Natural killer cell treated with Interleukin-12 subunit alpha and Interleukin-12 subunit beta and Interleukin-15 and Interleukin-18, amount 100 ng/mL, for 72 hours (primary cell): ENCODE measurements at regions not wholly inside any gene's neighbourhood (a gene's known extent, or its start where the extent isn't known, plus 50 kb on each side); places are given as distances from the start of the nearest gene placed in this dataset.
A peak's percentile ranks its signal among the peaks of the same experiment; 100 is the strongest.

Experiments used
- ATAC-seq, 2 donors: fragments of 150-1000 bp; cut with Tn5 transposase in 1 of 2; sonication (Bioruptor Pico), chemical (Tn5 transposase) in 1 of 2; 2 replicates each; pipeline ENCODE4 v1.10.0; 2021
- DNase-seq: peaks from one replicate; pipeline ENCODE4 v3.0.0; 2022; ENCODE audit warnings: low spot score
- H3K27ac Mint-ChIP-seq, 2 donors: 1 replicate in 1 of 2; 2 replicates in 1 of 2; pipeline ENCODE4 v1.8.0; 2022; ENCODE audit warnings: mixed read lengths in 2 of 2, mild to moderate bottlenecking in 1 of 2, moderate library complexity in 1 of 2
- H3K27me3 Mint-ChIP-seq, 2 donors: 1 replicate in 1 of 2; 2 replicates in 1 of 2; pipeline ENCODE4 v1.8.0; 2022; ENCODE audit warnings: mixed read lengths in 2 of 2
- H3K36me3 Mint-ChIP-seq: one replicate; pipeline ENCODE4 v1.8.0; 2022; ENCODE audit warnings: mixed read lengths
- H3K4me1 Mint-ChIP-seq, 2 donors: 1 replicate in 1 of 2; 2 replicates in 1 of 2; pipeline ENCODE4 v1.8.0; 2022; ENCODE audit warnings: low read depth in 2 of 2, mixed read lengths in 2 of 2, mild to moderate bottlenecking in 1 of 2
- H3K4me3 Mint-ChIP-seq: one replicate; pipeline ENCODE4 v1.8.0; 2022; ENCODE audit warnings: mixed read lengths
- H3K9me3 Mint-ChIP-seq: 2 replicates; pipeline ENCODE4 v1.8.0; 2022; ENCODE audit warnings: mixed read lengths

GRCh38 chr6:3608159-3608558 lies 143.4 kb downstream of the PXDC1 start:
- DNase-seq (no peak), ATAC-seq (peak in 1 of 2 donors; percentile 22)
- Mint-ChIP-seq H3K36me3 (no peaks in the 10 kb centered on the region), H3K4me3 (no peak overlapping the region), H3K27ac (no peak overlapping the region), H3K4me1 (no peaks in the 10 kb centered on the region), H3K9me3 (no peaks in the 10 kb centered on the region), H3K27me3 (peaks cover 18% of the 10 kb centered on the region in 2 donors)

GRCh38 chr6:3607599-3607998 lies 143.9 kb downstream of the PXDC1 start:
- H3K36me3 Mint-ChIP-seq, result peaks cover under 1% of the 10 kb centered on the region
- no peak overlapping the region for H3K4me3 Mint-ChIP-seq
- H3K27me3 Mint-ChIP-seq, result peaks cover 15 to 18% of the 10 kb centered on the region in 2 donors
- no peak for DNase-seq
- no peak overlapping the region for H3K27ac Mint-ChIP-seq
- peaks cover under 1% of the 10 kb centered on the region for H3K9me3 Mint-ChIP-seq
- peak in 1 of 2 donors; percentile 11 for ATAC-seq
- no peaks in the 10 kb centered on the region for H3K4me1 Mint-ChIP-seq

DNA sequence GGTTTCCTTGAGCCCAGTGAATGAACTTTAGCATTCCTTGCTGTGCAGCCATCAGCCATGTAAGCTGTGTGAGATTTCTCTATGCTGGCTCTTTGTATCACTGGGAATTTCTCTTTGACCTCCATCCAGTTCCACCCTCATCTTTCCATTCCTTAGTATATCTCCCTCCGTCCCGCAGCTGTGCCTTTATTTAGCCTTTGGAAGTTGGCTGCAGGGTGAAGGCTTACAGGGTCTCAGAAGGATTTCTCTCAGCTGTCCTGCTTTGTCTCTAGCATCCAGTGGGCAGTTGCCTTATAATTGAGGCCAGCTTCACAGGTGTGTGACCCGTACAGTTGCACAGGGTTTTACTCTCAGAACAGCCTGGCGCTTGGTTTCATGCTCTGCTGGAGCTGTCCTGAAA lies 144.3 kb downstream of the PXDC1 start:
- Mint-ChIP-seq H3K27ac (no peak overlapping the region), H3K4me1 (no peaks in the 10 kb centered on the region), H3K4me3 (no peak overlapping the region), H3K36me3 (peaks cover 5% of the 10 kb centered on the region), H3K9me3 (peaks cover 5% of the 10 kb centered on the region), H3K27me3 (peaks cover 15 to 22% of the 10 kb centered on the region in 2 donors)
- no peak for ATAC-seq
- DNase-seq, result no peak

DNA sequence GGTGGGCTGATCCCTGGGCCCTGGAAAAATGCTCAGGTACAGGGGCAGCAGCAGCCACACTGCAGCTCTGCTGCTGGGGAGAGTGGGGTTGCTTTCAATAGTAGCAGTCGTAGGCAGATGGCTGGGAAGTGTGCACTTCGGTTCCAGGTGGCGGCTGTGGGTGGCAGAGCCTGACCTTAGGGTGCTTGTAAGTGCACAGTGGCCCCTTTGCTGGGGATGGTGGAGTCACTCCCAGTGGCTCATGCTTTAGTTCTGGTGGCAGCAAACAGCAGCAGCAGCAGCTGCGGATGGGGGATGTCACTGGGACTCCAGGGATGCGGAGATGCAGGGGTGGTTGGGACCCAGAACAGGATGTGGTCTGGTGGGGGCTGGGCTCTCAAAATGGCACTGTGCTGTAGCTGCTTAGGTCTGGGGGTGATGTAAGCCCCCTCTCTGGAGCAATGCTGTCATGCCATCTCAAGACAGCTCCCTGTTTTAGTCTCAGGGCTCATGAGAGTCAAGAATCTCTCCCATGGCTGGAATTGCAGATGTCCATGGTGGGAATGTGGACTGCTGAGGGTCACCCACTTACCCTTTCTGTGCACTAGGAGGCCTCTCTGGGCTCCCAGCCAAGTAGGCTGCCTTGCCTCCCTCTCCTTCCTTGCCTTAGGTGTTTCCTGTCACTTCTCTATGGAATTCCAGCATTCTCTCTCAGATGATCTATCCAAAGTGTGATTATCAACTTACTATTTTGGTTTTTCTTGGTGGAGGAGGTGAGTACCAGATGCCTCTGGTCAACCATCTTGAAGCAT lies 146.7 kb upstream of the SLC22A23 start:
- Mint-ChIP-seq H3K9me3 (peaks cover 8% of the 10 kb centered on the region), H3K4me3 (no peak overlapping the region), H3K27me3 (peaks cover 24 to 35% of the 10 kb centered on the region in 2 donors), H3K36me3 (peaks cover 17% of the 10 kb centered on the region), H3K4me1 (no peaks in the 10 kb centered on the region), H3K27ac (no peak overlapping the region)
- ATAC-seq (no peak), DNase-seq (no peak)

- Mint-ChIP-seq H3K4me1 (no peaks in the 10 kb centered on the region), H3K27ac (no peak overlapping the region), H3K4me3 (no peak overlapping the region), H3K9me3 (peaks cover 8% of the 10 kb centered on the region), H3K36me3 (peaks cover 17% of the 10 kb centered on the region), H3K27me3 (peaks cover 23 to 46% of the 10 kb centered on the region in 2 donors)
- DNase-seq, result no peak
- no peak for ATAC-seq
Observed at GRCh38 chr6:3601570-3601969, 144.7 kb upstream of the SLC22A23 start.

DNA sequence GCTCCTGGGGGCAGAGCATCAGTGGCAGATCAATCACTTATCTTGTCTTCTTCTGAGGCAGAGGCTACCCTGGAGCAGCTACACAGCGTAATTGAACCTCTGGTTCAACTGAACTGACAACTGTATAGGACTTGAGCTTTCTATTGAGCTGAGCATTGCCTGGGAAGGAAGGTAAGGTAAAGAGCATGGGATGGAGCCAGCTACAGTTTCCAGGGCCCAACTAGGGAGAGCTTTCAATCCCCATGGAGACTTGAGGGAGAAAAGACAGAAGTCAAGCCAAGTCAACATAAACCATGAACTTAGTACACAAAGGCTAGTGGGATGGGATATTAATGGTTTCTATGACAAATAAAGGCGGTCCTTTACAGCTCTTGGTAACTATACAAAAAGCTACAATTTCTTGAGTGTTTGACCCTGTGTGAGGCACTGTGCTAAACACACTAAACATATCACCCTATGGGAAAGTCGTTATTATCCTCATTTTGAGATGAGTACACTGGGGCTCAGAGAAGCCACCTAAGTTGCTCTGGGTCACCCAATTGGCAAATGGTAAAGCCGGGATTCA lies 140.7 kb upstream of the SLC22A23 start:
- DNase-seq, result no peak
- ATAC-seq, result no peak
- Mint-ChIP-seq H3K9me3 (peaks cover 8% of the 10 kb centered on the region), H3K4me3 (no peak overlapping the region), H3K4me1 (peaks cover 1% of the 10 kb centered on the region in 2 donors), H3K27me3 (peaks cover 24 to 61% of the 10 kb centered on the region in 2 donors), H3K36me3 (peaks cover 15% of the 10 kb centered on the region), H3K27ac (no peak overlapping the region)

DNA sequence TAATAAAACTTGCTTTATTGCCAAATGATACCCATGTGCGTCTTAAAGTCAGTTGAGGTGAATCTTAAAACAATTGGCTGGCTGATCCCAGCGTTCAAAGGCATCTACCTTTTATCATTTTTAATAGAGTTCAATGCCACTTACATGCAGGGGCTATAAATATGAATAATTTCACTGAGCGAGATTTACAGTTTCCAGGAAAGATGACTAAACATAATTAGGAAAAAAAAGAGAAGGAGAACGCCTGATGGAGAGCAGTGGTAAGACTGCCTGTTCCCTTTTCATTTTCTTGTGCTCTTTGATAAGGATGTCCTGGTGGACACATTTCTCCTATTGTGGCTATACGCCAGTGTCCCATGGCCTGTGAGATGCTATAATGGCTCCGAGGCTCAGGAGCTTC lies 139.9 kb upstream of the SLC22A23 start:
- ATAC-seq, result no peak
- H3K9me3 Mint-ChIP-seq, result peaks cover 3% of the 10 kb centered on the region
- peaks cover 7% of the 10 kb centered on the region for H3K36me3 Mint-ChIP-seq
- H3K4me3 Mint-ChIP-seq, result no peak overlapping the region
- no peak overlapping the region for H3K27ac Mint-ChIP-seq
- peaks cover 6% of the 10 kb centered on the region in 2 donors for H3K4me1 Mint-ChIP-seq
- no peak for DNase-seq
- H3K27me3 Mint-ChIP-seq, result peaks cover 23 to 59% of the 10 kb centered on the region in 2 donors

- ATAC-seq (peak in 1 of 2 donors; percentile 13), DNase-seq (no peak)
- Mint-ChIP-seq H3K36me3 (no peaks in the 10 kb centered on the region), H3K27me3 (peaks cover 18 to 49% of the 10 kb centered on the region in 2 donors), H3K4me3 (no peak overlapping the region), H3K9me3 (no peaks in the 10 kb centered on the region), H3K27ac (no peak overlapping the region), H3K4me1 (peaks cover 6 to 11% of the 10 kb centered on the region in 2 donors)
Observed at GRCh38 chr6:3594201-3594600, 137.4 kb upstream of the SLC22A23 start.

DNA sequence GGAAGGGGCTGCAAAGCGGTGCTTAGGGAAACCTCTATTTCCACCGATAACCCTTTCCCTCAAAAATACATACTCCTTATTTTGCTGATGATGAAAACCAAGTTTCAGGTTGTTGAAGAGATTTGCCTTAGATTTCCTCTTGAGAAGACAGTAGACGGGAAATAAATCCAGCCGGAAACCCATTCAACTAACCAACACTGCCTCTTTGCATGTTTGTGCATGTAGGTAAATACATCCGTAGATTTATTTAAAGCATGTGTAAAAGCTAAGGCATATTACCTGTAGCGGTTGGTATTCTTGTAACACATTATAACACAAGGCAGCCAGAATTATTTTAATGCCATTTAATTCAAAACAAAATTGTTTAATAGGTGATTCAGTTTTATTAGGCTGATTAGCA lies 136.3 kb upstream of the SLC22A23 start:
- Mint-ChIP-seq H3K27me3 (peaks cover 18 to 38% of the 10 kb centered on the region in 2 donors), H3K36me3 (no peaks in the 10 kb centered on the region), H3K4me3 (no peak overlapping the region), H3K9me3 (no peaks in the 10 kb centered on the region), H3K4me1 (peaks cover 6 to 11% of the 10 kb centered on the region in 2 donors), H3K27ac (no peak overlapping the region)
- no peak for ATAC-seq
- DNase-seq, result no peak

GRCh38 chr6:3592371-3592941 lies 135.6 kb upstream of the SLC22A23 start:
- Mint-ChIP-seq H3K9me3 (no peaks in the 10 kb centered on the region), H3K4me1 (peaks cover 6 to 11% of the 10 kb centered on the region in 2 donors), H3K36me3 (no peaks in the 10 kb centered on the region), H3K4me3 (no peak overlapping the region), H3K27ac (peak overlapping the region in 1 of 2 donors; percentile 6), H3K27me3 (peaks cover 17 to 35% of the 10 kb centered on the region in 2 donors)
- DNase-seq (no peak), ATAC-seq (peak; percentile 82 to 84)

DNA sequence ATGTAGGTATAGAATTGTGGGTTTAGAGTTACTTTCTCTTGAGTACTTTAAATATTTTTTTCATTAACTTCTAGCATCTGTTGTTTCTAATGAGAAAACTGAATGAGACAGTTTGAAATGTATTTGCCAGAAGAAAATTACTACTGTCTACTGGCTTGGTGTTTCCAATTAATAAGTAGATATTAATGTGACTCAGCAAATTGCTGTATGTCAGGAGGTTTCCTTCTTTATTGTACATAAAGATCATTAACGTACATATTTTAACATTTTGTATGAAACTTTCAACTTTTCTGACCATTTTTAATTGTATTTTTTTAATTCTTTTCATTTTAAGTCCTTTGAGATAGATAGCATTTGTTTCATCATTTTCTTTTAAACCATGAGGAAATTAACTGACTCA lies 135.1 kb upstream of the SLC22A23 start:
- no peak for ATAC-seq
- Mint-ChIP-seq H3K9me3 (no peaks in the 10 kb centered on the region), H3K27me3 (peaks cover 13 to 36% of the 10 kb centered on the region in 2 donors), H3K4me1 (peaks cover 6 to 11% of the 10 kb centered on the region in 2 donors), H3K36me3 (no peaks in the 10 kb centered on the region), H3K4me3 (no peak overlapping the region), H3K27ac (peak overlapping the region in 1 of 2 donors; percentile 6)
- no peak for DNase-seq

DNA sequence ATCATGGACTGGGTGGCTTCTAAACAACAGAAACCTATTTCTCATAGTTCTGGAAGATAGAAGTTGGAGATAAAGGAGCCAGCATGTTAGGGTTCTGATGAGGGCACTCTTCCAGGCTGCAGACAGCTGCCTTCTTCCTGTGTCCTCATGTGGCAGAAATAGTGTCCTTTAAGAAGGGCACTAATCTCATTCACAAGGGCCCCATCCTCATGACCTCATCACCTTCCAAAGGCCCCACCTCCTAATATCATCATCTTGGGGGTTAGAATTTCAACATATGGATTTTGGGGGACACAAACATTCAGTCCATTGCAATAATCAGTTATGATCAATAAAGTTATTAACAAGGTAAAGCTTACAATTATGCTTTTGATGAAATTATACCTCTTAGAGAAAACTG lies 130.8 kb upstream of the SLC22A23 start:
- ATAC-seq, result no peak
- Mint-ChIP-seq H3K4me1 (peaks cover 14 to 15% of the 10 kb centered on the region in 2 donors), H3K36me3 (no peaks in the 10 kb centered on the region), H3K27ac (no peak overlapping the region), H3K27me3 (peaks cover 22 to 45% of the 10 kb centered on the region in 2 donors), H3K4me3 (no peak overlapping the region), H3K9me3 (no peaks in the 10 kb centered on the region)
- DNase-seq, result no peak

DNA sequence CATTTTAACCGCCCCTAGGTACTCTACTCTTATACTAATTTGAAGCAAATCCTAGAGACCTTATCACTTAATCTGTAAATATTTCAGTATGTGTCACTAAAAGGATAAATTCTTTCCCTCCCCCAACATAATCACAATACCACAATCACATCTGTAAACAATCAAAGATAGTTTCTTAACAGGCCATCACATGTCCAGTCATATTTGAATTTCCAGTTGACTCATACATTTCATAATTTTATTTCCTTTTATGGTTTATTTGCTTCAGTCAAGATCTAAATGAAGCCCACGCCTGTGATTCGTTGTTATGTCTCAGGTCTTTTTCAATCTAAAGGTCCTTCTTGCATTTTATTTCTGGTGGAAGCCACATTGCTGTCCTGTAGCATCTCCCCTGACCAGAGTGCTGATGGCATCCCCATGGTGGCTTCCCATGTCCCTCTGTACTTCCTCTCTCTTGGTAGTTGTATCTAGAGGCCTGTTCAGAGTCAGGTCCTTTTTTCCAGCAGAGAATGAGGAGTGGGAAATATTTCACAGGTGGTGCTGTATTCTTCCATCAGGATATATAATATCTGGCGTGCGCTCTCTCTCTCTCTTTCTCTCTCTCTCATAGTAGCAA lies 128.6 kb upstream of the SLC22A23 start:
- ATAC-seq (peak; percentile 52 to 66), DNase-seq (no peak)
- H3K27ac Mint-ChIP-seq, result no peak overlapping the region
- H3K36me3 Mint-ChIP-seq, result no peaks in the 10 kb centered on the region
- H3K4me1 Mint-ChIP-seq, result peaks cover 5 to 10% of the 10 kb centered on the region in 2 donors
- no peak overlapping the region for H3K4me3 Mint-ChIP-seq
- no peaks in the 10 kb centered on the region for H3K9me3 Mint-ChIP-seq
- H3K27me3 Mint-ChIP-seq, result peaks cover 19 to 44% of the 10 kb centered on the region in 2 donors

DNA sequence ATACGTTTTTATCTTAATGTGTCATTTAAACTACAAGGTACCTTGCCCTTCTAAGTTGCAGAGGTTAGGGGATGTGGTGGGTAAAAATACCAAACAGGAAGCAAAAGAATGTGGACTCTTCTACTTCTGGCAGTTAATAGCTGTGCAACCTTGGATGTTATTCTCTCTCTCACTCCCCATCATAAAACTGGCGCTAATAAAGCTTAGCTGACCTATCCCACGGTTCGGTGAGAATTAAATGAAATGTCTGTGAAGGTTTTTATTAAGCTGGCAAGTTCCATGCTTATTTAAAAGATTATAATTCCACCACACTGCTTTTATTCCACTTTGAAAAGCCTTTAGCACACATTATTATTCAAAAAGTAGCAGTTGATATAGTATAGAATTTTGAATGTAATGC lies 127.8 kb upstream of the SLC22A23 start:
- DNase-seq (no peak), ATAC-seq (no peak)
- no peak overlapping the region for H3K27ac Mint-ChIP-seq
- no peaks in the 10 kb centered on the region for H3K9me3 Mint-ChIP-seq
- H3K4me1 Mint-ChIP-seq, result peaks cover 3 to 10% of the 10 kb centered on the region in 2 donors
- no peak overlapping the region for H3K4me3 Mint-ChIP-seq
- H3K27me3 Mint-ChIP-seq, result peaks cover 21 to 39% of the 10 kb centered on the region in 2 donors
- no peaks in the 10 kb centered on the region for H3K36me3 Mint-ChIP-seq
